ENCODE measurements at regions not wholly inside any gene's neighbourhood (a gene's known extent, or its start where the extent isn't known, plus 50 kb on each side); places are given as distances from the start of the nearest gene placed in this dataset.

DNA sequence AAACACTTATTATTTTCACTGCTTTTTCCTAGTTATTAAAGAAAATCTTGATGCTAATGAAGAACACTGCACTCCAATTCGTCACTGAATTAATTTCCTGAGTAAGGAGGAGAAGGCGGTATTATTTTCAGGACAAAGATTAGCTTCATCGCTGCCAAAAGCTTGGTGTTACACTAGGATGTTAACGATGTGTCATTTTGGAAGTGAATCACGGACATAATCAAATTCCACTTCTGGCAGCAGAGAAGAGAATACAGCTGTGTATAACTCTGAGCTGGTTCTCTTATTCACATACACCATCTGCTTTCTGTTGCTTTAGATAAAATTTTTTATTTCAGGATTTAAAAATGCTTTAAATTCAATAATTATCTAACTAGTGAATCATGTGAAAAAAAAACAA lies 74.1 kb downstream of the SCG2 start:
- no peak overlapping the region for H3K4me3 ChIP-seq
- no peaks in the 10 kb centered on the region for H3K9me3 ChIP-seq
- intact Hi-C loops (cut with DNase I; ENCODE audit: low total_unique reads), result no loop called here
- 44 to 56% methylated on average over 5 of the region's 5 CpGs for WGBS, 2 donors
- no peak overlapping the region for H3K27ac ChIP-seq
- DNase-seq, result no peak
- H3K36me3 ChIP-seq (ENCODE audit: low read depth, missing control alignments), result no peaks in the 10 kb centered on the region
- no peak for TF ChIP-seq CTCF (IDR thresholded peaks at IDR 0.05)
- TF ChIP-seq POLR2A (IDR thresholded peaks at IDR 0.05), result no peak
- H3K27me3 ChIP-seq, result no peaks in the 10 kb centered on the region
- H3K4me1 ChIP-seq, result no peaks in the 10 kb centered on the region

DNA sequence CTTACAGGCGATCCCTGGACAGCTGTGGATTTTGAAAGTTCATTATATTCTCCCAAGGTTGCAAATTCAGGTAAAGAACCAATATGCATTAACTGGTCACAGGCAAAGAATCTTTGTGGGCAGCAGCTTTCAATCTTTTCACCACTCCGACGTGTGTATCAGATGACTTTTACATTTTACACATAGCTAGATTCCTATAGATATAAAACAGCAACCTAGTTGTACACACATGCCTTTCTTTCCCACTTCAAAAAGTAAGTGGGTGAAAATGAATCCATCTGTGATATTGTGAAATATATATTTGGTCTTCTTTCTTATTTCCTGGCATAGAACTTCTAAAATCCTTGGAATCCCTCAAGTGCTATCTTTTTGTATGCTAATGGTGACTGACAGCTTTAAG lies 72.5 kb downstream of the SCG2 start:
- no peak overlapping the region for H3K4me3 ChIP-seq
- 86 to 89% methylated on average over 3 of the region's 3 CpGs for WGBS, 2 donors
- TF ChIP-seq CTCF (IDR thresholded peaks at IDR 0.05) (no peak), POLR2A (IDR thresholded peaks at IDR 0.05) (no peak)
- no peaks in the 10 kb centered on the region for H3K36me3 ChIP-seq (ENCODE audit: low read depth, missing control alignments)
- no peaks in the 10 kb centered on the region for H3K9me3 ChIP-seq
- no peaks in the 10 kb centered on the region for H3K27me3 ChIP-seq
- no peaks in the 10 kb centered on the region for H3K4me1 ChIP-seq
- intact Hi-C loops (cut with DNase I; ENCODE audit: low total_unique reads), result no loop called here
- no peak for DNase-seq
- no peak overlapping the region for H3K27ac ChIP-seq

- no peak overlapping the region for H3K27ac ChIP-seq
- no peaks in the 10 kb centered on the region for H3K36me3 ChIP-seq (ENCODE audit: low read depth, missing control alignments)
- no peaks in the 10 kb centered on the region for H3K27me3 ChIP-seq
- no peak overlapping the region for H3K4me3 ChIP-seq
- no peaks in the 10 kb centered on the region for H3K4me1 ChIP-seq
- no peaks in the 10 kb centered on the region for H3K9me3 ChIP-seq
- intact Hi-C loops (cut with DNase I; ENCODE audit: low total_unique reads), result no loop called here
- no peak for DNase-seq
- TF ChIP-seq CTCF (IDR thresholded peaks at IDR 0.05), result no peak
- TF ChIP-seq POLR2A (IDR thresholded peaks at IDR 0.05), result no peak
- WGBS, 2 donors, result 80 to 91% methylated on average over 4 of the region's 4 CpGs
Measured at GRCh38 chr2:223530811-223531210, 71.3 kb downstream of the SCG2 start.

- Histone ChIP-seq H3K27me3 (no peaks in the 10 kb centered on the region), H3K36me3 (ENCODE audit: low read depth, missing control alignments) (no peaks in the 10 kb centered on the region), H3K9me3 (no peaks in the 10 kb centered on the region), H3K4me1 (no peaks in the 10 kb centered on the region), H3K4me3 (no peak overlapping the region), H3K27ac (no peak overlapping the region)
- no peak for DNase-seq
- intact Hi-C loops (cut with DNase I; ENCODE audit: low total_unique reads), result no loop called here
- 77 to 92% methylated on average over 2 of the region's 2 CpGs for WGBS, 2 donors
- no peak for TF ChIP-seq CTCF (IDR thresholded peaks at IDR 0.05)
- TF ChIP-seq POLR2A (IDR thresholded peaks at IDR 0.05), result no peak
Measured at GRCh38 chr2:223532161-223532560, 70.0 kb downstream of the SCG2 start.

- no peak for DNase-seq
- Histone ChIP-seq H3K27me3 (no peaks in the 10 kb centered on the region), H3K27ac (no peak overlapping the region), H3K4me3 (no peak overlapping the region), H3K36me3 (ENCODE audit: low read depth, missing control alignments) (no peaks in the 10 kb centered on the region), H3K4me1 (no peaks in the 10 kb centered on the region), H3K9me3 (no peaks in the 10 kb centered on the region)
- WGBS, 2 donors, result 78 to 82% methylated on average over 1 of the region's 1 CpG
- intact Hi-C loops (cut with DNase I; ENCODE audit: low total_unique reads), result no loop called here
- TF ChIP-seq POLR2A (IDR thresholded peaks at IDR 0.05) (no peak), CTCF (IDR thresholded peaks at IDR 0.05) (no peak)
Measured at GRCh38 chr2:223532712-223533111, 69.4 kb downstream of the SCG2 start.
